ENCODE measurements at regions not wholly inside any gene's neighbourhood (a gene's known extent, or its start where the extent isn't known, plus 50 kb on each side); places are given as distances from the start of the nearest gene placed in this dataset.

DNA sequence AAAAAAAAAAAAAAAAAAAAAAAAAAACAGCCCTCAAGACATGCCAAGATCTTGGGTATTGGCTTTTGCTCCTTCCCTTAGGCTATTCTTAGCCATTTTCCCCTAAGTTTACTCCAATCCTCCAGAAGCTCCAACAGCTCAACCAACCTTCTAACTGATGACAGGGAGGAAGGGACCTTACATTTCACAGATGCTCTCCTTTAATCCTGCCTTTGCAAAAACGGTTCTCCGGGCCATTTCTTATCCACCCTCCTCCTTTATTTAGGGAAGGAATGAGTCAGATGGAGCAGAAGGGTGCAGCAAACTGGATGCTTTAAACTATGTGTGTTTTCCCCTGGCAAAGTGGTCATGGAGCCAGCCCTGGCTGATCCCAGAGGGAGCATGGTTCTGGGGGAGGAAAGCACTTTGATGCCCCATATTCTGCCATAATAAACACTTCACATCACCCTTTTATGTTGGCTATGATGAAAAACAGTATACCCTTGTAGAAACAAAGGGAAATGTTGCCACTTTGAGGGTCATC, 369.4 kb upstream of the DMAC1 start:
- ATAC-seq (ENCODE audit: low FRiP score) (no peak), DNase-seq (ENCODE audit: low spot score) (no peak)
- TF ChIP-seq CTCF (IDR thresholded peaks at IDR 0.05): no peak

GRCh38 chr9:8160787-8161186, 361.2 kb upstream of the DMAC1 start:
- DNase-seq (ENCODE audit: low spot score) (no peak), ATAC-seq (ENCODE audit: low FRiP score) (no peak)
- no peak for TF ChIP-seq CTCF (IDR thresholded peaks at IDR 0.05)

- DNase-seq (ENCODE audit: low spot score) (no peak), ATAC-seq (ENCODE audit: low FRiP score) (no peak)
- TF ChIP-seq CTCF (IDR thresholded peaks at IDR 0.05): no peak
These were observed 359.0 kb upstream of the DMAC1 start for GRCh38 chr9:8158574-8158973.

- DNase-seq (ENCODE audit: low spot score): no peak
- ATAC-seq (ENCODE audit: low FRiP score): no peak
- no peak for TF ChIP-seq CTCF (IDR thresholded peaks at IDR 0.05)
These were observed 358.2 kb upstream of the DMAC1 start for GRCh38 chr9:8157683-8158324.

DNA sequence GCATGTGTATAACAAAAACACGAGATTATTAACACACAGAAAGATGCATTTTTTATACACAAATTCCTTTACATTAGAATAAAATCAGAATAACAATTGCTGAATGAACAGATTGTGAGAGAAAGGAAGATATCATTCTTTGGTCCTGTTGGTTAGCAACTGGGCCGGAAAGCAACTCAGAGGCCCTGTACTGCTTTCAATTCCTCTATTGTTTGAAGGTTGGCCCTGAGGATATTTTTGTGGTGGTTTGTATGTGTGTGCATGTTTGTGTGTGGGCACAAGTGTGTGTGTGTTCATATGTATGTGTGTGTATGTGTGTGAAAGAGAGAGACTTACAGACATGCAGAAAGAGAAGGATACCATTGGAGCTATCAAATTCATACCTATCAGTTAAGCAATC, 356.8 kb upstream of the DMAC1 start:
- ATAC-seq (ENCODE audit: low FRiP score) (no peak), DNase-seq (ENCODE audit: low spot score) (no peak)
- TF ChIP-seq CTCF (IDR thresholded peaks at IDR 0.05): no peak

DNA sequence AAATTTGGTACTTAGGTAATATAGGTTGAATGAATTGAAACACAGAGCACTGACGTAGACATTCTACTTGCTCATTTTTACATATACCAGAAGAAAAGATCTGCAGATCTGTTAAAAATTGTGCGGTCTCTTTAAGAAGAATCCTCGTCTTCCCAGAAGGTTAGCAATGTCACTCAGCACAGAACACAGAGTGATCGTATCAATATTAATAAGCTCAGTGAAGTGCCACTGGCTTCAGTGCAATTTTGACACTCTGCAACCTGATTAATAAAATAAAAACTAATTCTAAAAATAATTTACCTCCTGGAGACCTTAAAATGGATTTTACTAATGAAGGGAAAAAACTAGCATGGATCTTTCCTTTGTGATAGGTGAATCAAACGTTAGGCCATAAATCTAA, 356.1 kb upstream of the DMAC1 start:
- no peak for ATAC-seq (ENCODE audit: low FRiP score)
- no peak for DNase-seq (ENCODE audit: low spot score)
- no peak for TF ChIP-seq CTCF (IDR thresholded peaks at IDR 0.05)

- DNase-seq (ENCODE audit: low spot score) (no peak), ATAC-seq (ENCODE audit: low FRiP score) (no peak)
- TF ChIP-seq CTCF (IDR thresholded peaks at IDR 0.05): no peak
These were observed 344.1 kb upstream of the DMAC1 start for GRCh38 chr9:8143677-8144076.
